T-helper 2 cell treated with Interferon-gamma antibody and Interleukin-4, amounts not matched to agents 5 μg/mL and 100 μg/mL, for 36 hours (primary cell): ENCODE measurements at regions not wholly inside any gene's neighbourhood (a gene's known extent, or its start where the extent isn't known, plus 50 kb on each side); places are given as distances from the start of the nearest gene placed in this dataset.

Experiments
- DNase-seq: peaks from one replicate; pipeline ENCODE4 v3.0.0; 2021; ENCODE audit warnings: low spot score
- H3K27ac Mint-ChIP-seq: one replicate; pipeline ENCODE4 v1.8.0; 2021; ENCODE audit warnings: mild to moderate bottlenecking, mixed read lengths
- H3K27me3 Mint-ChIP-seq: one replicate; pipeline ENCODE4 v1.8.0; 2021; ENCODE audit warnings: low read depth, mixed read lengths
- H3K36me3 Mint-ChIP-seq: one replicate; pipeline ENCODE4 v1.8.0; 2021; ENCODE audit warnings: low read depth, mixed read lengths
- H3K4me1 Mint-ChIP-seq: one replicate; pipeline ENCODE4 v1.8.0; 2021; ENCODE audit warnings: low read depth, mixed read lengths
- H3K4me3 Mint-ChIP-seq: one replicate; pipeline ENCODE4 v1.8.0; 2022; ENCODE audit warnings: mild to moderate bottlenecking, moderate library complexity, mixed read lengths
- H3K9me3 Mint-ChIP-seq: one replicate; pipeline ENCODE4 v1.8.0; 2021; ENCODE audit warnings: mixed read lengths

DNA sequence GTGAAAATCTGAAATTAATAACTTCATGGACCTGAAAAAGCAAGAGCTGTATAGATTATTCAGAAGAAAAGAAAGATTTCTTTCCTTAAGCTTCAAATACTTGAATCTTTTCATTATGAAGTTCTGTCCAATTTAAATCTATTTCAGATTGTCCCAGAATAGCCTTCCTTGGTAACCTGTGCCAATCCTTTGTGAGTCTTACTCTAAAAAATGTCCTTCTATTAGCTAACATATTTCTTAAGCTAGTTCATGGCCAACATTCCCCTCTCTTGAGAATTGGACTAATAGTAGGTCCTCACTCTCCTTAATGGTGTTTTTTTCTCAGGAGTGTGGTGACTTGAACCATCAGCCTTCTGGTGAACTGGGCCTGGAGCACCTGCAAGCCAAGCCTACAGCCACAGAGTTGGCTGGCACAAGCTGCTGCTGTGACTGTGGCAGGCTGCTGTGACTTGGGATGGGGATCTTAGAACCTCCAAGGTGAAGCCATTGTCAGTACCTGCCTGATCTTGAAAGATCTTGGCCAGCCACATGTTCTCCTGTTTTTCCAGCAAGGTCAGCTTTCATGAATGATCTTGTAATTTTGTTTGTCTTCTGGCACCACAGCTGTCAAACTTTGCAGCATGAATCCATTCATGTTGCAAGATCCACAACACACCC is 262.6 kb upstream of the MAP3K1 start:
- peaks cover 8% of the 10 kb centered on the region for H3K27me3 Mint-ChIP-seq
- no peak overlapping the region for H3K4me3 Mint-ChIP-seq
- no peaks in the 10 kb centered on the region for H3K36me3 Mint-ChIP-seq
- H3K4me1 Mint-ChIP-seq, result no peaks in the 10 kb centered on the region
- H3K9me3 Mint-ChIP-seq, result no peaks in the 10 kb centered on the region
- H3K27ac Mint-ChIP-seq, result no peak overlapping the region
- DNase-seq, result no peak

DNA sequence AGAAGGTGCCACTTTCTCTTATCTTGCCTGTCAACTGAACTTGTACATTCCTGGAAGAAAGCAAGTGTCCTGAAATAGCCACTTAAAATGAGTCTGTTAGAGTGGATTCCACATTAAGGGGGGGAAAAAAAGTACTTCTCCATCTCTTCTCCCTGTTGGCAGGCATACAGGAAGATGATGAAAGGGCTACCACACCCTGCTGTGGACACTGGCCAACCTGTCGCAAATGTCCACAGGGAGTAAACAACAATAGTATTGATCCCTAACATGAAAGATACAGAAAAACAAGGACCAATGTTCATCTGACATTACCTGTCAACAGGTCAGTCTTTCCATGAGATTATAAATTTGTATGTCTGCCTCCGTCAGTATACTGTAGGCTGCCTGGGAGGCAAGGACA is 265.1 kb upstream of the MAP3K1 start:
- DNase-seq, result no peak
- no peak overlapping the region for H3K4me3 Mint-ChIP-seq
- no peaks in the 10 kb centered on the region for H3K36me3 Mint-ChIP-seq

DNA sequence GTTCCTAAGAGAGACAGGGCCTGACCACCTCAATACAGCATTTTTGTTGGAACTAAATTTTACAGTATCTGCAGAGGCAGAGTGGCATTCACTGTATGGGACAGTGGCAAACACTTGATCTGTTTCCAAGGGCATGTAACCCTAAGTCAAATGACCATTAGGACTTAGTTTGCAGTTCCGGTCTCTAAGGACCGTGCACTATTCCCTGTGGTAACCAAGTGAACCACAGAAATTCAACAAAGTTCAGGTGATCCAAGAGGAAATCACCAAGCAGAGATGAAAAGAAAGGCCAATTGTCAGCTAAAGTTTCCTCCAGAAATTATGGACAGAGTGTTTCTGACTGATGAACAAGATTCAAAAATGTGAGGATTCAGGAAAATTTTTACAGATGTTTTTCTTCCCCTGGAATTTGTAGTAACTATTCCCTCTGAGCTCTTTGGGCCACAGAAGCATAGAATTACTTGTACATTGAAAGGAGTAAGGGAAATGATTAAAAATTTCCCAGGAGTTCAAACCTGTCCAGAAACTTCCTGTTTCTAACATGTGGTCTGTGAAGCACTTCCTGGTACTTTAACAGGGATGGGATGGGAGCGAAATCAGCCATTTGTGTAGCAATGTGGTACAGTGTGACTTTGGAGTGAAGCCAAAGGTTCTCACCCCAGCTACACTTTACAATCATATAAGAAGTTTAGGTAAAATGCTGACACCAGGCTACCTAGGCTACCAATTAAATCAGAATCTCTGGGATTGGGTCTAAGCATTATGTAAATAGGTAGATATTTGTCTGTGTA is 266.1 kb upstream of the MAP3K1 start:
- Mint-ChIP-seq H3K27ac (no peak overlapping the region), H3K4me3 (no peak overlapping the region), H3K36me3 (no peaks in the 10 kb centered on the region), H3K27me3 (peaks cover 4% of the 10 kb centered on the region), H3K4me1 (no peaks in the 10 kb centered on the region), H3K9me3 (no peaks in the 10 kb centered on the region)
- DNase-seq, result no peak

More for the DNA sequence above, 265.1 kb upstream of the MAP3K1 start:
- Mint-ChIP-seq H3K4me1 (no peaks in the 10 kb centered on the region), H3K27ac (no peak overlapping the region), H3K9me3 (no peaks in the 10 kb centered on the region), H3K27me3 (peaks cover 4% of the 10 kb centered on the region)

DNA sequence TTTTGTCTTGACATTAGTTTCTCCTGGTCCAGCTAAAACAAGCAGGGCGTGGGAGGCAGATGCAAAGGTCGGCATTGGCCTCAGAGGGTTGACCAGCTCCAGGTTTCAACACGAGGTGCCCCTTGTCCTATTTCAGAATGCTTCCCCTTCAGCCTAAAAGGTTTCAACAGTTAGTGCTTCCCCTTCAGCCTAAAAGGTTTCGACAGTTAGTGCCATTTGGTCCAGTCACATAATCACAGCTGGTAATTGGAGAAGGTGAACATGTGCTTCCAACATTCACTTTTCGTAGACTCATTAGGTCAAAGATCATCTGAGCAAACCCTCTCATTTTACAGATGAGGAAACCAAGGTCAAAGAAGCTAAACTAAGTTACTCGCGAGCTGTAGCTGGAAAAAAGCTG is 270.3 kb upstream of the MAP3K1 start:
- no peak overlapping the region for H3K4me3 Mint-ChIP-seq
- H3K27ac Mint-ChIP-seq, result no peak overlapping the region
- no peaks in the 10 kb centered on the region for H3K9me3 Mint-ChIP-seq
- H3K4me1 Mint-ChIP-seq, result no peaks in the 10 kb centered on the region
- no peak for DNase-seq
- H3K36me3 Mint-ChIP-seq, result no peaks in the 10 kb centered on the region
- H3K27me3 Mint-ChIP-seq, result no peaks in the 10 kb centered on the region

DNA sequence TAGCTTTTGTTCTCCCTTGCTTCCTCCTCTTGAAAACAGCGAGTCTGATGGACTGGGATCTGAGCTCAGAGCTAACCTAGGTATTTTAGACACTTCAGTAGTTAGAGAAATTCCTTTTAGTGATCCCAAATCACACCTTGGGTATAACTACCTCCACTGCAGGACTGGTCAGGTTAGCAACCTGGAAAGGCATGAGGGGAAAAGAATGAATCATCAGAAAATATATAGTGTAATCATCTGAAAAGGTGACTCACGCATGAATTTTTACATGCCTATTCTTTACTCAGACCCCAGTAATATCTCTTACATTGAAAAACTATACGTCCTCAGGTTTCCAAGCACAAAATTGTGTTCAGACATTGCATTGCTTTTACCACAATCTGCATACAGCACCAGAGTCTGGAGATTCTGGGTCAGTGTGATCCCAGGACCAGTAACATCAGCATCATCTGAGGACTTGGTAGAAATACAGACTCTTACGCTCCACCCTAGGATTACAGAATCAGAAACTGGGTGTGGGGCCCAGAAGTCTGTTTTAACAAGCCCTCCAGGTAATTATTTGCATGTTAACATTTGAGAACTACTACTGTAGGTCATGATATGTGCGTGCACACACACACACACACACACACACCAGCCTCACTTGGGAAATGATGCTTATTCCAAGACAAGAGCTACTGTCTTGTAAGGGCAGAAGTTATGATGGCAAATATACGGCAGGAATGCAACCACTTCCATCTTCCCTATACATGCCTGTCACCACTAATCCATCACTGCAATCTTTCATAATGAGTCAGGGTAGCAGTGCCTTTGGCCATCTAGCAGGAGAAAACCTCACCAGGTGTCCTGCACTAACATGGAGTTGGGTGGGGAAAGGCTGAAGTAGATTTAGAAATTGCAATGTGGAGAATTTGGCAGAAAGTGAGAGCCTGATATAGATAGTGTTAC is 271.6 kb upstream of the MAP3K1 start:
- H3K27me3 Mint-ChIP-seq, result no peaks in the 10 kb centered on the region
- no peak for DNase-seq
- H3K4me3 Mint-ChIP-seq, result no peak overlapping the region
- H3K27ac Mint-ChIP-seq, result no peak overlapping the region
- H3K9me3 Mint-ChIP-seq, result peaks cover 3% of the 10 kb centered on the region
- H3K4me1 Mint-ChIP-seq, result no peaks in the 10 kb centered on the region
- H3K36me3 Mint-ChIP-seq, result no peaks in the 10 kb centered on the region

DNA sequence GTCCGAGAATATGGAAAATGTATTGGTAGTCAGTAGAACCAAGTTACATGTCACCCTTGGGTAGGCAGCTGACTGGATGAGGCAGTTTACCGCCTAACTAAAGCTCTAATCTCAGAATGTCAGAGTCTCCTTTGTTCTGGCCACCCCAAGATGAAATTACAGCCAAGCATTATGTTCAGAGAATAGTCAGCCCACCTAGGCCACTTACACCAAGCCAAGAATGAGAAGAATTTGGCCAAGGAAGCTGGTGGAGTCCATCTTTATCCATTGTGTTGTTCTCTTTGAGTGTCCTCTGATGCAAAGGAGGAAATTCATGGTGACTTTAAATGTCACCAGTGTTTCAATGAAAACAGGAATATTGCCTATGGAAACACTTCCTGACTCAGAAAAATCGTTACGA is 275.1 kb upstream of the MAP3K1 start:
- H3K4me3 Mint-ChIP-seq, result no peak overlapping the region
- no peaks in the 10 kb centered on the region for H3K27me3 Mint-ChIP-seq
- H3K36me3 Mint-ChIP-seq, result no peaks in the 10 kb centered on the region
- H3K27ac Mint-ChIP-seq, result no peak overlapping the region
- no peaks in the 10 kb centered on the region for H3K4me1 Mint-ChIP-seq
- H3K9me3 Mint-ChIP-seq, result peaks cover 6% of the 10 kb centered on the region
- no peak for DNase-seq

DNA sequence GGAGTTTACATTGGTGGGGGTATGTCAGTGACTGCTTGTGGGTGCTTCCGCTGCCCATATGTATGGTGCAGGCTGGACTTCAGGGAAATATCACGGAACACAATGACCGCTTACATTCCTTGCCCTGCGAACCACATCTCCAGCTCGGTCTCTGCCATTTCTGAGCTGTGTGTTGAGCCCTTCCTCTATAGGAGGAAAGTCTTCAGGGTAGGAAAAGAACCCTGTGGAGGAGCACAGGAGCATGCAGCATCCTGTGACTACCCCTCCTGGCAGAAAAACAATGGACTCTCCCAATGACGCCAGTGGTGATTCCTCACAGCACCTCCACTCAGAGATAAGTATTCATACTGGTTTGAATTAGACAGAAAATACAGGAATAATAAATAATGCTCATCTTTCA is 276.8 kb upstream of the MAP3K1 start:
- Mint-ChIP-seq H3K27me3 (no peaks in the 10 kb centered on the region), H3K27ac (no peak overlapping the region), H3K9me3 (peaks cover 6% of the 10 kb centered on the region)

DNA sequence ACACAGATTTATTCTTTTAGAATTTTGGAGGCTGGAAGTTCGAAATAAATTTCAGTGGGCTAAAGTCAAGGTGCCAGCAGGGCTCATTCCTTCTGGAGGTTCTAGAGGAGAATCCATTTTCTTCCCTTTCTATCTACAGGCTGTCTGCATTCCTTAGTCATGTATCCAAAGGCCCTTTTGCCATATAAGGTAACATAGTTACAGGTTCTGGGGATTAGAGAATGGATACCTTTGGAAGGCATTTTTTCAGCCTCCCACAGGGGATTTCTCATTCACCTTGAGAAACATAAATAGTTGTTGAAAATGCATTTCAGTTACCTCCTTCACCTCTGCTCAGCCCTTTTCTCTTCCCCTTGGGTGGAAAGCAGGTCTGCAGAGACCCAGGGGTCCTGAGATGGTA is 280.0 kb upstream of the MAP3K1 start:
- Mint-ChIP-seq H3K27me3 (no peaks in the 10 kb centered on the region), H3K4me1 (peaks cover 10% of the 10 kb centered on the region), H3K4me3 (no peak overlapping the region), H3K9me3 (peaks cover 6% of the 10 kb centered on the region), H3K27ac (no peak overlapping the region), H3K36me3 (no peaks in the 10 kb centered on the region)
- no peak for DNase-seq

More for the DNA sequence above, 276.8 kb upstream of the MAP3K1 start:
- Mint-ChIP-seq H3K4me1 (peaks cover 10% of the 10 kb centered on the region), H3K4me3 (no peak overlapping the region), H3K36me3 (no peaks in the 10 kb centered on the region)
- DNase-seq, result no peak

DNA sequence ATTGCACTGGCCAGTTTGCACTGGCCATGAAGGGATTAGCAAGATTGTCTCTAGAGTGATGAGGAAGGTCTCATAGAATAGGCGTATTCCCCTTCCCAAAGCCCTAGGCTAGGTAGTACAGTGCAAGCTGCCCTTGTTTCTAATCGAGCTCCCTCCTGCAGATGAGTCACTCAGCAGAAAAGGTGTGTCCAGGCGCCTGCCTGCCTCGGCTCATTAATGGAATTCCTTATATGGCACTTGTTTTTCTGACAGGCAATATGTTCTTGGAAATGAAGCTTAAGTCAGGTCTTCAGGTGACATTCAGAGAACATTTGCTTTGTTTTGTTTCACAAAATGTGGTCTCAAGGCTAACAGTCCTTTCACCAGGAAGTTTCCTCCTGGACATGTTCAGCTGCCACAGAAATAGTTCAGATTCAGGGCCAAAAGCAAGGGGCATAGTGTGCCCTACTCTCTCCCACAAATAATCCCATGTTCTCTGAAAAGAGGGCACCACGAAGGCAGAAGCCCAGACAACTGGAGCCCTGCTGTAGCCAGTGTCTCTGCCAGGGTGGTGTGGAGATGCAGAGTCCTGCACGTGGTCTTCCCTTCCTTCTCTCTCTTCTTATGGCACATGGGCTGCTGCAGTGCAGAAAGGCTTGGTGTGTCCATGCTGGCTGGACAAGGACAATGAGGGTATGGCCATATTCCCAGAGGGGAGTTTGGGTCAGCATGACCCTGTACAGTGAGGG is 281.1 kb upstream of the MAP3K1 start:
- peaks cover 10% of the 10 kb centered on the region for H3K4me1 Mint-ChIP-seq
- peaks cover 6% of the 10 kb centered on the region for H3K9me3 Mint-ChIP-seq
- no peaks in the 10 kb centered on the region for H3K27me3 Mint-ChIP-seq
- H3K27ac Mint-ChIP-seq, result peak overlapping the region; percentile 20
- no peak for DNase-seq
- no peak overlapping the region for H3K4me3 Mint-ChIP-seq
- H3K36me3 Mint-ChIP-seq, result no peaks in the 10 kb centered on the region

DNA sequence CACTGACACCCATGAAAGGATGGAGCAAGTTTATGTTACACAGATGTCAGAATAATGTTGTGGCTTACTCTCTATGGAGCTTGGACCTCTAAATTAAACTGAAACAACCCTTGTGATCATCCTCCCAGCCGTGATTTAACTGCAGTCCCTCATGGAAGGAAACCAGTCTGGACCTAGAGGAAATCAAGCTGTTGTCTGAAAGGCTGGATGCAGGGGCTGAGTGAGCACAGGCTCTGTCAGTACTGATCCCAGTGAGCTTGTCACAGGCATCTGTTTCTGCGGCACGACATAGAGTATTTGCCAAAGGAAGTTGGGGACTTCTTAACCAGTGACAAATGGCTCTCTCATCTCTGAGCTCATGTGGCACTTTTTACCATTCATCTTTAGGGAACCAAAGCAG is 282.9 kb upstream of the MAP3K1 start:
- no peak overlapping the region for H3K4me3 Mint-ChIP-seq
- no peaks in the 10 kb centered on the region for H3K9me3 Mint-ChIP-seq
- H3K27me3 Mint-ChIP-seq, result no peaks in the 10 kb centered on the region
- no peaks in the 10 kb centered on the region for H3K36me3 Mint-ChIP-seq
- no peak for DNase-seq
- peaks cover 12% of the 10 kb centered on the region for H3K4me1 Mint-ChIP-seq
- no peak overlapping the region for H3K27ac Mint-ChIP-seq

DNA sequence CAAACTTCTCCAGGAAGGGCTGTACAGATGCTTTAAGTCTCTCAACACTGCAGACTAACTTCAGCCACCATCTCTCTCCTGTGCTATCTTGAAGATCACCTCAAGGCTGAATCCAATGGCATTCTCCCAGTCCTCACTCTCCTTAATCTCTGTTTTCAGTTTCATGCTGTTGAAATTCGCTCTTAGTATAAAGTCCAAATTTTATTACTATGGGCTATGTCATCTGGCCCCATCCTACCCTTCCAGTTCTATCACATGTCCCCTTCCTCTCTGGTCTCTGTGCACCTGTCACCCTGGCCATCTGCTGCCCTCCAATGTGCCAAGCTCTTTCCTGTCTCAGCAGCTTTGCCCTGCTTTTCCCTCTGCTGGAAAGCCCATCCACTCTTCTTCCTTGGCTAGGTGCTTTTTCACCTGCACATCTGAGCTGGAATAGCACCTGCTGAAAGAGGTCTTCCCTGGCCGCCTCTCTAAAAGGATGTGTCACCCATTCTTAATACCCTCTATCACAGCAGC is 284.7 kb upstream of the MAP3K1 start:
- H3K36me3 Mint-ChIP-seq, result no peaks in the 10 kb centered on the region
- peaks cover 16% of the 10 kb centered on the region for H3K4me1 Mint-ChIP-seq
- no peaks in the 10 kb centered on the region for H3K9me3 Mint-ChIP-seq
- H3K27ac Mint-ChIP-seq, result no peak overlapping the region
- no peaks in the 10 kb centered on the region for H3K27me3 Mint-ChIP-seq
- H3K4me3 Mint-ChIP-seq, result no peak overlapping the region
- no peak for DNase-seq

DNA sequence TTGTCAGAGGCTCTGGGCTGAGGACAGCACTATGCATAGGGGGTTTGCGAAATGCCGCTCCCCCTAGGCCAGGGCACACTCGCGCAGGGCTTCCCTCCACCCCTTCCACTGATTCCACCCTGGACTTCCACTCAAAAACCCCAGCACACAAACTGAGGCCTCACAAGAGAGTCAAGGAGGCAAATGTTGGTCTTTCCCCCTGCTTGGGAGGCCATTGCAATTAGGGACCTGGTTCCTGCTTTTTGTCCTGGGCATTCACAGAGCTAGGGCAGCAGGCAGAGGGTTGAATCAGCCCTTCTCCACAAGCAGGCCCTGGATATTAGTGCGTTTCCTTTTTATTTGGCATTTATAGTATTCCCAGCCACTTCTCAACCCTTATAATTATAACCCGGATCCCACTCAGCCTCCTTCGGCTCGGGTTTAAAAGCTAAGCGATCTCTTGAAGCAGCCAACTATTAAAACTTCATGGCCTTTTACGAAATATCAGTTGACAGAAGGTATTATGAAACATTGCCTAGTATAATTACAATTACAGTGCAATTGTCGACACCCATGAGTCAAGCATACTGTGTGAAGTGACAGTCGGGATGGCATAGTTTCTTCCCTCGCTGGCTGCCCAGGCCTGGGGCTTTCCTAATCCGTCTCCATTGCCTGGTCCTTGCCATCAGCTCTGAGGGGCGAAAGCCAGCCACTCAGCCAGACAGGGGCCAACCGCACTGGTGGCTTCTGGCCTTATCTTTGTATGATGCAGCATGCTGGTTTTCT is 285.5 kb upstream of the MAP3K1 start:
- no peak for DNase-seq
- no peaks in the 10 kb centered on the region for H3K9me3 Mint-ChIP-seq
- no peak overlapping the region for H3K27ac Mint-ChIP-seq
- H3K27me3 Mint-ChIP-seq, result peaks cover 2% of the 10 kb centered on the region
- H3K36me3 Mint-ChIP-seq, result no peaks in the 10 kb centered on the region
- no peak overlapping the region for H3K4me3 Mint-ChIP-seq
- peaks cover 16% of the 10 kb centered on the region for H3K4me1 Mint-ChIP-seq

DNA sequence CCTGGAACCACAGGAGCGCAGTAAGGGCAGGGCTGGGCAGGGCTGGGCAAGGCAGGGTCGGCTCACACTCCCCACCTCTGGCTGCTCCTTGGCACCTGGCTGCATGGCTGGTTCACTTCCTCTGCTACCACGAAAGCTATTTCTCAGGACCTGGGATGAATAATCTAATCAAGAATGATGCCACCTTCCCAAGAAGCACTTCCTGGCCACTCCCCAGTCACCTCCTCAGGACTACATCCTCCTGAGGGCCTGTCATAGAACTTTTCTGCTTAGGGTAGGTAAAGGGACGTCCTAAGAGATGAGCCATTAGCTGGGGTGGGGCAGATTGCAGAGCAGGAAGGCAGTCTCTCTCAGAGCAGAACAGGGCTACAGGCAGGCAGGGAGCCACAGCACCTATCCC is 288.2 kb upstream of the MAP3K1 start:
- DNase-seq, result no peak
- H3K36me3 Mint-ChIP-seq, result no peaks in the 10 kb centered on the region
- H3K4me3 Mint-ChIP-seq, result no peak overlapping the region
- H3K27me3 Mint-ChIP-seq, result peaks cover 4% of the 10 kb centered on the region
- H3K4me1 Mint-ChIP-seq, result peaks cover 6% of the 10 kb centered on the region
- H3K9me3 Mint-ChIP-seq, result no peaks in the 10 kb centered on the region
- H3K27ac Mint-ChIP-seq, result no peak overlapping the region
